IPS-20b (cell line): ENCODE measurements at regions not wholly inside any gene's neighbourhood (a gene's known extent, or its start where the extent isn't known, plus 50 kb on each side); places are given as distances from the start of the nearest gene placed in this dataset.

Experiments
- H3K27ac ChIP-seq: one replicate; pipeline ENCODE4 v1.5.1; 2013; ENCODE audit warnings: low read length
- H3K27me3 ChIP-seq: 2 replicates; pipeline ENCODE4 v1.6.1; 2013; ENCODE audit warnings: mild to moderate bottlenecking, low read length, inconsistent platforms; ENCODE audit not compliant: insufficient read depth
- H3K36me3 ChIP-seq: 2 replicates; pipeline ENCODE4 v1.6.1; 2013; ENCODE audit warnings: low read depth, mild to moderate bottlenecking, inconsistent platforms, low read length, moderate library complexity; ENCODE audit not compliant: insufficient read depth
- H3K4me1 ChIP-seq: 2 replicates; pipeline ENCODE4 v1.6.1; 2013; ENCODE audit warnings: mild to moderate bottlenecking, control low read depth, inconsistent platforms, low read length, moderate library complexity; ENCODE audit not compliant: insufficient read depth
- H3K4me3 ChIP-seq: 2 replicates; pipeline ENCODE4 v1.5.1; 2013; ENCODE audit warnings: mild to moderate bottlenecking, low read length, inconsistent platforms
- H3K9ac ChIP-seq: 2 replicates; pipeline ENCODE4 v1.6.1; 2013; ENCODE audit warnings: low read depth, mild to moderate bottlenecking, inconsistent platforms, low read length, moderate library complexity
- H3K9me3 ChIP-seq: 2 replicates; pipeline ENCODE4 v1.6.1; 2013; ENCODE audit warnings: mild to moderate bottlenecking, low read depth, low read length, inconsistent platforms; ENCODE audit not compliant: insufficient read depth

GRCh38 chr1:38708701-38709258 is 150.8 kb downstream of the RRAGC start:
- Histone ChIP-seq H3K4me3 (no peak overlapping the region), H3K27ac (no peak overlapping the region), H3K4me1 (no peaks in the 10 kb centered on the region), H3K9me3 (peaks cover 14% of the 10 kb centered on the region; the same call in 1 of the 2 replicates), H3K27me3 (no peaks in the 10 kb centered on the region), H3K9ac (no peak overlapping the region), H3K36me3 (no peaks in the 10 kb centered on the region)

DNA sequence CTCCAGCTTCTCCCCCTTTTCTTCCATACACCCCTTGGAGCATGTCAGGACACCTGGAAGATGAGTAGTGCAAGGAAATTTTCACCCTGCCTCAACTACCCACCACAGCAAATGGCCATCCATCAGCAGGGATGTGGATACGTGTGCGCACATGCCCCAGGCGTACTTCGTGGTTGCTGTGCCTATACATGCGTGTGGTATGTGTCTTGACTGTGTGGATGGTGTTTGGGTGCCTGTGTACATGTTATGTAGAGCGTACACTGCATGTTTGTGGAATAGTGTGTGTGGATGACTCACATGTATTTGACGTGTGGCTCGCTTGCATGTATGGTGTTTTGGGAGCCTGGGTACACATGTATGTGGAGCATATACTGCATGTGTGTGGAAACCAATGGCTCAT is 158.5 kb downstream of the RRAGC start:
- H3K4me1 ChIP-seq, result no peaks in the 10 kb centered on the region
- no peaks in the 10 kb centered on the region for H3K27me3 ChIP-seq
- no peak overlapping the region for H3K9ac ChIP-seq
- peaks cover 7% of the 10 kb centered on the region; the same call in 1 of the 2 replicates for H3K9me3 ChIP-seq
- no peak overlapping the region for H3K27ac ChIP-seq
- no peaks in the 10 kb centered on the region for H3K36me3 ChIP-seq
- H3K4me3 ChIP-seq, result no peak overlapping the region

- Histone ChIP-seq H3K4me1 (no peaks in the 10 kb centered on the region), H3K27ac (no peak overlapping the region), H3K36me3 (no peaks in the 10 kb centered on the region), H3K27me3 (no peaks in the 10 kb centered on the region), H3K9me3 (no peaks in the 10 kb centered on the region), H3K9ac (no peak overlapping the region), H3K4me3 (no peak overlapping the region)
Observed at GRCh38 chr1:38700077-38700470, 159.5 kb downstream of the RRAGC start.

DNA sequence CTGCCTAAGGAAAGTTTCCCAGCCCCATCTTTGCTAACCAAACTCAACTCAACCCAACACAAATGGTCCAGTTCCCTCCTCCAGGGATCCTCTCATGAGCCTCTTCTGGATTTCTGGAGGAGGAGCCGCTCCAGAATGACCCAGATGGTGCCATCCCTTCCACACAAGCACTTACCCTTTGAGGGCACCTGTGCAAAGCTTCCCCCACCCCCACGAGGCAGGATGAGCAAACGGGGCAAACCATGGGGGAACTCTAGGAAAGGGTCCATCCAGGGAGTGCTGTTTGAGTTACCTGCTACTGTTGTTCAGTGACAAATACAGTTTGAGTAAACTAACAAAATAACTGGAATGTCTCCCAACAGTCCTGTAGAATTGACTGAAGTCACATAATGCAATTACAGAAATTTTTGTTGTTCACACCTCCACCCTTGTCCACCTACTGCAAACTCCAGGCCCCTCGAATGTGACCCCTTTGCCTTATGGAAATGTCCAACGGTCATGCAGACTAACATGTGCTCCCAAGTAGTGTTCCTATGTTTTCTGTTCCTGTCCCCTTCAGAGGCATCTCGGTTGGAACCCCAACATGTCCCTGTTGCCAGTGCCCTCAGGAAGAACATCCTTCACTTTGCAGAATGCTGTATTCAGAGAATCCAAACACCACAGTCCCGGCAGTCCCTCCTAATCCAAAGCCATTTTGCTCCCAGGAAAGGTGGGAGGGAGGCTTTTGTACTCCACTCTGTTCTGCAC is 160.1 kb downstream of the RRAGC start:
- Histone ChIP-seq H3K27me3 (no peaks in the 10 kb centered on the region), H3K27ac (no peak overlapping the region), H3K36me3 (no peaks in the 10 kb centered on the region), H3K4me1 (no peaks in the 10 kb centered on the region), H3K4me3 (no peak overlapping the region), H3K9ac (no peak overlapping the region), H3K9me3 (no peaks in the 10 kb centered on the region)

- no peak overlapping the region for H3K27ac ChIP-seq
- H3K27me3 ChIP-seq, result no peaks in the 10 kb centered on the region
Observed at GRCh38 chr1:38697387-38697786, 162.2 kb downstream of the RRAGC start.

GRCh38 chr1:38696371-38696770 is 163.2 kb downstream of the RRAGC start:
- H3K36me3 ChIP-seq, result no peaks in the 10 kb centered on the region

More at GRCh38 chr1:38697387-38697786, 162.2 kb downstream of the RRAGC start:
- Histone ChIP-seq H3K36me3 (no peaks in the 10 kb centered on the region), H3K9ac (no peak overlapping the region), H3K4me1 (no peaks in the 10 kb centered on the region), H3K9me3 (no peaks in the 10 kb centered on the region), H3K4me3 (no peak overlapping the region)

GRCh38 chr1:38693759-38694158 is 165.8 kb downstream of the RRAGC start:
- H3K9me3 ChIP-seq, result no peaks in the 10 kb centered on the region
- no peaks in the 10 kb centered on the region for H3K4me1 ChIP-seq
- no peak overlapping the region for H3K27ac ChIP-seq
- no peak overlapping the region for H3K4me3 ChIP-seq
- H3K27me3 ChIP-seq, result no peaks in the 10 kb centered on the region
- no peak overlapping the region for H3K9ac ChIP-seq
- no peaks in the 10 kb centered on the region for H3K36me3 ChIP-seq

More at GRCh38 chr1:38696371-38696770, 163.2 kb downstream of the RRAGC start:
- Histone ChIP-seq H3K27me3 (no peaks in the 10 kb centered on the region), H3K9me3 (no peaks in the 10 kb centered on the region), H3K9ac (no peak overlapping the region), H3K4me1 (no peaks in the 10 kb centered on the region), H3K27ac (no peak overlapping the region), H3K4me3 (no peak overlapping the region)

DNA sequence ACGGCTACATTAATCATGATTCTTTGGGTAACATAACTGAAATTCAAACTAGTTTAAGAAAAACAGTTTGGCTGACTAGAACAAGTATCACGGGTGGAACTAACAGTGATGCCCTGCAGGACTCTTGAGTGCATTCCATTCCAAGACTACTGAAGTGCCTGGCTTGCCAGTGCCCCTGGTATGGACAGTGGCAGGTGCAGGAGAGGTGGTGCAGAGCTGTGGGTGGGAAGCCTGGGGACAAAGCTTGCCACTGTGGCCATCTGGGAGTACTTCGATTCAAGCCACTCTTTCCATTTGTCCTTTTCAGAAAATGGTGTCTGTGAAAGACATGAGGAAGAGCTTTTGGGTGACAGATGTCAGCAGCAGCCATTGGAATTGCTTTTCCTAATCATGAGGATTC is 166.5 kb downstream of the RRAGC start:
- Histone ChIP-seq H3K27ac (no peak overlapping the region), H3K9me3 (no peaks in the 10 kb centered on the region), H3K9ac (no peak overlapping the region), H3K27me3 (no peaks in the 10 kb centered on the region), H3K4me1 (no peaks in the 10 kb centered on the region), H3K4me3 (no peak overlapping the region), H3K36me3 (no peaks in the 10 kb centered on the region)

DNA sequence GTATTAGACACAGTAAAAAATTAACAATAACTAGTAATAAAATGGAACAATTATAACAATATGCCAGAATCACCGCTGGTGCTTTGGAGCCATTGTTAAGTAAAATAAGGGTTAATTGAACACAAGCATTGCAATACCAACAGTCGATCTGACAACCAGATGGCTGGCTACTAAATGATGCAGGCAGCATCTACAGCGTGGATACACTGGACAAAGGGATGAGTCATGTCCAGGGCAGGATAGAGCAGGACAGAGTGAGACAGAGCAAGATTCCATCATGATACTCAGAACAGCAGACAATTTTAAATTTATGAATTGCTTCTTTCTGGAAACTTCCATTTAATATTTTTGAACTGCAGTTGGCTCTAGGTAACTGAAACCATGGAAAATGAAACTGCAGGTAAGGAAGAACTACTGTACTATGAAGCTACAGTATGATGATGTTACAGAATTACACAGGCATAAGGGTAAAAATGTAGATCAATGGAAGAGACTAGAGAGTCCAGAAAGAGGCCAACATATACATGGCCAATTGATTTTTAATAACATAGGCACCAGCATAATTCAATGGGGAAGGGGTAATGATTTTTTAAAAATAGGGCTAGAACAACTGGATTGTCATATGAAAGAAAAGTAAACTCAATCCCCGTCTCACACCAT is 168.7 kb downstream of the RRAGC start:
- no peak overlapping the region for H3K4me3 ChIP-seq

DNA sequence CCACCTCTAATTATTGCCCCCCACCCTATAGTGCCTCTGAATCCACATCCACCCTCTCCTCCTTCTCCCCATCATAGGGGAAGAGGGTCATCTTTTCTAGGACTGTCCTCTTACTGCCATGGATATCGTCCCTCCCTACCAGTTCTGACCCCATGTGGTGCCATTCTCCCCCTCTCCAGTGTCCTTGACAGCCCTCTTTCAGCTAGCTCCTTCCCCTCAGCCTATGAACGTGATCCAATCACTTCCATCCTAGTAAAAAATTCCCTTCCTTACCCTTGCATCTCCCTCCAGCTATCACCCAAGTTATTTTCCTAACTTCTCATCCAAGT is 172.7 kb downstream of the RRAGC start:
- no peak overlapping the region for H3K4me3 ChIP-seq
- H3K36me3 ChIP-seq, result no peaks in the 10 kb centered on the region
- H3K27ac ChIP-seq, result no peak overlapping the region
- H3K9me3 ChIP-seq, result no peaks in the 10 kb centered on the region
- no peaks in the 10 kb centered on the region for H3K27me3 ChIP-seq
- H3K9ac ChIP-seq, result no peak overlapping the region
- H3K4me1 ChIP-seq, result peaks cover 7% of the 10 kb centered on the region; the same call in 1 of the 2 replicates

More for the DNA sequence above, 168.7 kb downstream of the RRAGC start:
- Histone ChIP-seq H3K27ac (no peak overlapping the region), H3K36me3 (no peaks in the 10 kb centered on the region), H3K9ac (no peak overlapping the region), H3K4me1 (peaks cover 7% of the 10 kb centered on the region; the same call in 1 of the 2 replicates), H3K9me3 (no peaks in the 10 kb centered on the region), H3K27me3 (no peaks in the 10 kb centered on the region)

GRCh38 chr1:38686167-38686926 is 173.2 kb downstream of the RRAGC start:
- Histone ChIP-seq H3K27me3 (no peaks in the 10 kb centered on the region), H3K27ac (no peak overlapping the region), H3K4me3 (no peak overlapping the region), H3K4me1 (peaks cover 7% of the 10 kb centered on the region; the same call in 1 of the 2 replicates), H3K9ac (no peak overlapping the region), H3K9me3 (no peaks in the 10 kb centered on the region), H3K36me3 (no peaks in the 10 kb centered on the region)
